PC-9 (cell line): ENCODE measurements at regions not wholly inside any gene's neighbourhood (a gene's known extent, or its start where the extent isn't known, plus 50 kb on each side); places are given as distances from the start of the nearest gene placed in this dataset.

ENCODE experiments used
- BruUV-seq: library from RNA; stranded (reverse); fragments of 400-500 nt; replicated peaks from 2 replicates; lab custom pipeline; 2021; lab: Mats Ljungman, UMichigan
- CTCF ChIA-PET: fragments of 300-600 bp; sonication (Branson Sonifier 250); formaldehyde crosslinking; loops from one replicate; lab custom pipeline; 2022; ENCODE audit warnings: antibody characterized with exemption; lab: Charles Lee
- POLR2A ChIA-PET: fragments of 300-600 bp; sonication (Branson Sonifier 250); formaldehyde crosslinking; loops from one replicate; lab custom pipeline; 2022; ENCODE audit warnings: antibody characterized with exemption; ENCODE audit not compliant: unreplicated experiment; lab: Charles Lee
- DNase-seq, 2 experiments: peaks; one replicate each; pipeline versions ENCODE4 v3.0.0 to v3.0.0-alpha.2; 2015 to 2022; ENCODE audit warnings: mixed read lengths in 1 of 2
- H2AFZ ChIP-seq: fragments of 200-600 bp; sonication (generic); 2 replicates; pipeline ENCODE4 v1.8.1; 2017; ENCODE audit warnings: antibody characterized with exemption
- H3F3A ChIP-seq: fragments of 200-600 bp; sonication (generic); 2 replicates; pipeline ENCODE4 v1.8.1; 2017; ENCODE audit warnings: antibody characterized with exemption, mild to moderate bottlenecking, low read depth; ENCODE audit not compliant: insufficient read depth
- H3K27ac ChIP-seq: fragments of 200-600 bp; sonication (generic); 2 replicates; pipeline ENCODE4 v1.6.1; 2016; ENCODE audit warnings: mixed run types
- H3K27me3 ChIP-seq: fragments of 200-600 bp; sonication (generic); 2 replicates; pipeline ENCODE4 v1.6.1; 2016; ENCODE audit warnings: low read depth, mixed run types; ENCODE audit not compliant: insufficient read depth
- H3K36me3 ChIP-seq: fragments of 200-600 bp; sonication (generic); 2 replicates; pipeline ENCODE4 v1.6.1; 2016; ENCODE audit warnings: low read depth, mixed run types
- H3K4me1 ChIP-seq: fragments of 200-600 bp; sonication (generic); replicated peaks from 2 replicates; pipeline ENCODE4 v1.6.1; 2016; ENCODE audit warnings: mixed run types; ENCODE audit not compliant: insufficient read depth
- H3K4me2 ChIP-seq: fragments of 200-600 bp; sonication (generic); 2 replicates; pipeline ENCODE4 v1.6.1; 2017; ENCODE audit warnings: mixed run types
- H3K4me3 ChIP-seq: fragments of 200-600 bp; sonication (generic); 2 replicates; pipeline ENCODE4 v1.6.1; 2016; ENCODE audit warnings: mixed run types
- H3K79me2 ChIP-seq: fragments of 200-600 bp; sonication (generic); 2 replicates; pipeline ENCODE4 v1.6.1; 2017; ENCODE audit warnings: low read depth, mixed run types
- H3K9me2 ChIP-seq: fragments of 200-600 bp; sonication (generic); 2 replicates; pipeline ENCODE4 v1.8.1; 2017; ENCODE audit warnings: mild to moderate bottlenecking; ENCODE audit not compliant: insufficient read depth
- H3K9me3 ChIP-seq: fragments of 200-600 bp; sonication (generic); 2 replicates; pipeline ENCODE4 v1.8.1; 2016; ENCODE audit warnings: low read depth; ENCODE audit not compliant: insufficient read depth
- H4K20me1 ChIP-seq: fragments of 200-600 bp; sonication (generic); 2 replicates; pipeline ENCODE4 v1.8.1; 2017; ENCODE audit not compliant: insufficient read depth
- CTCF ChIP-seq: fragments of 200-600 bp; sonication (generic); conservative IDR thresholded peaks from 2 replicates; pipeline ENCODE4 v1.6.1; 2017; ENCODE audit warnings: mixed run types, antibody characterized with exemption, mild to moderate bottlenecking, moderate library complexity
- EZH2 ChIP-seq: fragments of 200-600 bp; sonication (generic); IDR thresholded peaks from 2 replicates; pipeline ENCODE4 v1.8.0; 2017; ENCODE audit warnings: antibody characterized with exemption, low read depth
- intact Hi-C: fragments of 100-400 bp; cut with micrococcal nuclease; formaldehyde crosslinking; loops from one replicate; pipeline ENCODE4 v1.10.0; 2022; ENCODE audit not compliant: unreplicated experiment

- Histone ChIP-seq H3K27ac (no peak overlapping the region), H3K4me2 (no peak overlapping the region), H3K36me3 (no peaks in the 10 kb centered on the region), H2AFZ (no peak overlapping the region), H4K20me1 (no peaks in the 10 kb centered on the region), H3K79me2 (no peaks in the 10 kb centered on the region), H3K9me2 (no peaks in the 10 kb centered on the region), H3F3A (no peaks in the 10 kb centered on the region), H3K4me1 (peaks cover 12% of the 10 kb centered on the region), H3K4me3 (no peak overlapping the region), H3K9me3 (no peaks in the 10 kb centered on the region; the same call in 1 of the 2 replicates), H3K27me3 (no peaks in the 10 kb centered on the region)
- ChIA-PET CTCF (no interaction called here), POLR2A (no interaction called here)
- DNase-seq, result peak in 1 of 2 experiments; percentile 31
- BruUV-seq, result no TSS peak
- intact Hi-C loops, result no loop called here
- TF ChIP-seq EZH2, result no peak
- no peak for TF ChIP-seq CTCF
Measured at GRCh38 chr13:99135591-99135990, 65.1 kb upstream of the UBAC2 start.

- CTCF ChIA-PET, result no interaction called here
- intact Hi-C loops, result no loop called here
- H3K9me2 ChIP-seq, result no peaks in the 10 kb centered on the region
- POLR2A ChIA-PET, result no interaction called here
- H3K36me3 ChIP-seq, result no peaks in the 10 kb centered on the region
- H4K20me1 ChIP-seq, result no peaks in the 10 kb centered on the region
- H2AFZ ChIP-seq, result no peak overlapping the region
- no peaks in the 10 kb centered on the region for H3K27me3 ChIP-seq
- no peak overlapping the region for H3K27ac ChIP-seq
- H3K4me1 ChIP-seq, result peaks cover 12% of the 10 kb centered on the region
- H3K9me3 ChIP-seq, result peaks cover 1% of the 10 kb centered on the region; the same call in 1 of the 2 replicates
- H3K4me3 ChIP-seq, result no peak overlapping the region
- BruUV-seq, result no TSS peak
- no peak overlapping the region for H3K4me2 ChIP-seq
- no peak for TF ChIP-seq EZH2
- no peak for TF ChIP-seq CTCF
- DNase-seq, result no peak
- no peaks in the 10 kb centered on the region for H3F3A ChIP-seq
- no peaks in the 10 kb centered on the region for H3K79me2 ChIP-seq
Measured at GRCh38 chr13:99136427-99136954, 64.2 kb upstream of the UBAC2 start.

- CTCF ChIA-PET, result no interaction called here
- intact Hi-C loops, result no loop called here
Measured at GRCh38 chr13:99140831-99141230, 59.8 kb upstream of the UBAC2 start.

More at GRCh38 chr13:99140831-99141230, 59.8 kb upstream of the UBAC2 start:
- H3K27me3 ChIP-seq, result no peaks in the 10 kb centered on the region
- H4K20me1 ChIP-seq, result no peaks in the 10 kb centered on the region
- POLR2A ChIA-PET, result no interaction called here
- no peak overlapping the region for H3K4me3 ChIP-seq
- H3K4me2 ChIP-seq, result no peak overlapping the region
- no peaks in the 10 kb centered on the region for H3K36me3 ChIP-seq
- BruUV-seq, result no TSS peak
- no peak overlapping the region for H3K27ac ChIP-seq
- H2AFZ ChIP-seq, result no peak overlapping the region
- DNase-seq, result no peak
- H3F3A ChIP-seq, result no peaks in the 10 kb centered on the region
- no peaks in the 10 kb centered on the region for H3K79me2 ChIP-seq
- no peaks in the 10 kb centered on the region for H3K9me2 ChIP-seq
- TF ChIP-seq CTCF, result no peak
- TF ChIP-seq EZH2, result no peak
- H3K9me3 ChIP-seq, result peaks cover 4% of the 10 kb centered on the region; the same call in 1 of the 2 replicates
- H3K4me1 ChIP-seq, result no peaks in the 10 kb centered on the region
